K562 (cell line): ENCODE measurements at regions not wholly inside any gene's neighbourhood (a gene's known extent, or its start where the extent isn't known, plus 50 kb on each side); places are given as distances from the start of the nearest gene placed in this dataset.

ENCODE experiments used
- ATAC-seq: fragments of 200-7000 bp; cut with Tn5 transposase; 3 replicates; pipeline ENCODE4 v1.9.1; 2020; ENCODE audit warnings: moderate library complexity
- BruUV-seq: library from RNA; stranded (reverse); fragments of 400-500 nt; replicated peaks from 2 replicates; lab custom pipeline; 2021; lab: Mats Ljungman, UMichigan
- CTCF ChIA-PET: fragments of 300-600 bp; formaldehyde crosslinking; extraction: SDS; loops from one replicate; lab custom pipeline; 2021; ENCODE audit warnings: low intra/inter-chr PET ratio; lab: Yijun Ruan, JAX
- POLR2A ChIA-PET: fragments of 300-600, 350-650 bp; sonication (Branson Sonifier 250); formaldehyde crosslinking; extraction: SDS; loops from one replicate; lab custom pipeline; 2021; ENCODE audit warnings: antibody characterized with exemption, inconsistent platforms; lab: Yijun Ruan, JAX
- DNase-seq, 4 experiments: peaks; one replicate each; pipeline versions ENCODE4 v3.0.0 to v3.0.0-alpha.2; 2011 to 2018; ENCODE audit warnings: low spot score in 3 of 4, mixed read lengths in 3 of 4; ENCODE audit errors: extremely low read depth in 1 of 4
- FAIRE-seq: peaks from 2 replicates; lab custom pipeline; 2011; peaks lifted over from hg19 to GRCh38; lab: Jason Lieb, UNC
- H2AFZ ChIP-seq: 2 replicates; pipeline ENCODE4 v1.6.0; 2011; ENCODE audit warnings: low read depth, low read length, control low read depth, inconsistent platforms
- H3K27ac ChIP-seq: fragments of 200-600 bp; 3 replicates; pipeline ENCODE4 v1.8.0; 2011; ENCODE audit warnings: low read depth, mild to moderate bottlenecking, control low read depth, inconsistent platforms, low read length, moderate library complexity, mixed read lengths; ENCODE audit errors: extremely low read depth
- H3K27me3 ChIP-seq, 2 experiments: fragments of 300-600 bp in 1 of 2; 2 replicates in 1 of 2; 3 replicates in 1 of 2; pipeline versions ENCODE4 v1.6.0 to v1.8.0; 2011; ENCODE audit warnings: inconsistent platforms in 2 of 2, low read length in 2 of 2, mild to moderate bottlenecking in 1 of 2, mixed read lengths in 1 of 2, moderate library complexity in 1 of 2; ENCODE audit not compliant: control insufficient read depth in 2 of 2, insufficient read depth in 2 of 2
- H3K36me3 ChIP-seq: fragments of 300-600 bp; 3 replicates; pipeline ENCODE4 v1.8.0; 2011; ENCODE audit warnings: mild to moderate bottlenecking, low read length, inconsistent platforms; ENCODE audit not compliant: control insufficient read depth, insufficient read depth
- H3K4me1 ChIP-seq, 2 experiments: fragments of 200-600 bp in 1 of 2; replicated peaks in 1 of 2; 2 replicates in 1 of 2; 3 replicates in 1 of 2; pipeline versions ENCODE4 v1.5.1 to v1.8.0; 2011; ENCODE audit warnings: inconsistent platforms in 2 of 2, low read length in 2 of 2, mild to moderate bottlenecking in 1 of 2, mixed read lengths in 1 of 2, moderate library complexity in 1 of 2; ENCODE audit not compliant: control insufficient read depth in 2 of 2, insufficient read depth in 2 of 2
- H3K4me2 ChIP-seq: 2 replicates; pipeline ENCODE4 v1.6.1; 2011; ENCODE audit warnings: low read length, control low read depth, inconsistent platforms, mixed read lengths; ENCODE audit not compliant: insufficient read depth
- H3K4me3 ChIP-seq: fragments of 200-600 bp; sonication (generic), shearing (Covaris generic); 2 replicates; pipeline ENCODE4 v1.5.1; 2016; ENCODE audit warnings: control low read depth, inconsistent platforms
- H3K79me2 ChIP-seq: fragments of 200-600 bp; 3 replicates; pipeline ENCODE4 v1.8.0; 2011; ENCODE audit warnings: low read length, inconsistent platforms; ENCODE audit not compliant: control insufficient read depth, insufficient read depth
- H3K9ac ChIP-seq, 2 experiments: 2 replicates each; pipeline versions ENCODE4 v1.6.0 to v1.6.1; 2011; ENCODE audit warnings: low read depth in 2 of 2, low read length in 2 of 2, control low read depth in 1 of 2, inconsistent platforms in 1 of 2, mild to moderate bottlenecking in 1 of 2, mixed read lengths in 1 of 2; ENCODE audit not compliant: insufficient read depth in 1 of 2
- H3K9me1 ChIP-seq: one replicate; pipeline ENCODE4 v1.6.0; 2011; ENCODE audit warnings: inconsistent platforms, mild to moderate bottlenecking, low read length, moderate library complexity; ENCODE audit not compliant: control insufficient read depth, insufficient read depth
- H3K9me3 ChIP-seq: replicated peaks from 2 replicates; pipeline ENCODE4 v1.5.1; 2011; ENCODE audit warnings: low read depth, low read length, inconsistent platforms; ENCODE audit not compliant: control insufficient read depth, insufficient read depth
- H4K20me1 ChIP-seq: replicated peaks from 2 replicates; pipeline ENCODE4 v1.6.1; 2011; ENCODE audit warnings: low read length, inconsistent platforms, mixed read lengths; ENCODE audit not compliant: control insufficient read depth, insufficient read depth
- CLOCK ChIP-seq: fragments of 250-450 bp; sonication (Bioruptor Pico); IDR thresholded peaks from 2 replicates; pipeline ENCODE4 v1.4.0; 2020; ENCODE audit warnings: mild to moderate bottlenecking, moderate library complexity, borderline replicate concordance
- COPS2 ChIP-seq: fragments of 450-650 bp; conservative IDR thresholded peaks from 2 replicates; pipeline ENCODE4 v1.6.1; 2016; ENCODE audit warnings: mild to moderate bottlenecking, moderate library complexity
- ETS2 ChIP-seq: IDR thresholded peaks from 2 replicates; pipeline ENCODE4 v1.6.1; 2016; ENCODE audit warnings: borderline replicate concordance, missing genetic modification characterization, mild to moderate bottlenecking, moderate library complexity, missing compliant biosample characterization; ENCODE audit not compliant: poor library complexity, severe bottlenecking
- FOXK2 ChIP-seq, 2 experiments: fragments of 450-650 bp; IDR thresholded peaks in 1 of 2; conservative IDR thresholded peaks in 1 of 2; 2 replicates each; pipeline ENCODE4 v1.6.1; 2016; ENCODE audit warnings: low read depth in 2 of 2, mild to moderate bottlenecking in 1 of 2
- MAFF ChIP-seq: IDR thresholded peaks from 2 replicates; pipeline ENCODE4 v1.6.1; 2012; ENCODE audit warnings: low read length, improper control_type of control experiment
- MAX ChIP-seq: sonication (generic); formaldehyde crosslinking; IDR thresholded peaks from 2 replicates; pipeline ENCODE4 v1.9.0; 2022; ENCODE audit warnings: mild to moderate bottlenecking, missing genetic modification reagents
- PCBP2 ChIP-seq: fragments of 200-400 bp; formaldehyde crosslinking; IDR thresholded peaks from 2 replicates; pipeline ENCODE4 v1.6.1; 2018; ENCODE audit warnings: low read length, low read depth, mild to moderate bottlenecking, moderate library complexity; ENCODE audit not compliant: poor library complexity, severe bottlenecking
- PHF20 ChIP-seq: fragments of 450-650 bp; IDR thresholded peaks from 2 replicates; pipeline ENCODE4 v1.6.1; 2018; ENCODE audit not compliant: partially characterized antibody
- SRF ChIP-seq, 2 experiments: fragments of 250-450, 450-650 bp in 1 of 2; sonication (Bioruptor Pico) in 1 of 2; sonication (generic) in 1 of 2; formaldehyde crosslinking; IDR thresholded peaks; 2 replicates each; pipeline versions ENCODE4 v1.5.0 to v1.5.1; 2020 to 2022; ENCODE audit warnings: mild to moderate bottlenecking in 1 of 2, missing genetic modification reagents in 1 of 2
- ZNF24 ChIP-seq: fragments of 450-650 bp; IDR thresholded peaks from 2 replicates; pipeline ENCODE4 v1.6.1; 2016
- ZNF41 ChIP-seq: fragments of 250-450 bp; sonication (Bioruptor Pico); conservative IDR thresholded peaks from 2 replicates; pipeline ENCODE4 v1.4.0; 2020; ENCODE audit warnings: mild to moderate bottlenecking
- ZNF584 ChIP-seq: fragments of 200-800 bp; sonication (Bioruptor generic); IDR thresholded peaks from 2 replicates; pipeline ENCODE4 v1.6.1; 2016; ENCODE audit warnings: low read depth, mild to moderate bottlenecking, missing genetic modification characterization, missing compliant biosample characterization
- ZNF644 ChIP-seq: fragments of 200-800 bp; sonication (Bioruptor generic); IDR thresholded peaks from 2 replicates; pipeline ENCODE4 v1.6.1; 2016; ENCODE audit warnings: low read depth, missing genetic modification characterization, missing compliant biosample characterization
- ZNF707 ChIP-seq: fragments of 250-450 bp; sonication (Bioruptor Pico); conservative IDR thresholded peaks from 2 replicates; pipeline ENCODE4 v1.8.0; 2022; ENCODE audit warnings: inconsistent platforms, mild to moderate bottlenecking, moderate library complexity
- WGBS: fragments of 100-300 bp; shearing (Covaris generic); methylation state at CpG from one replicate; pipeline ENCODE4 v1.1.6; 2016; ENCODE audit warnings: low coverage, mixed read lengths; ENCODE audit not compliant: insufficient coverage; ENCODE audit errors: missing lambda C conversion rate; 5-methylcytosine and 5-hydroxymethylcytosine counted together
- in situ Hi-C: fragments of 300-500 bp; cut with MboI; formaldehyde crosslinking; loops from 4 replicates; pipeline ENCODE4 v1.15.0; 2018; ENCODE audit warnings: inconsistent platforms, mixed read lengths
- intact Hi-C: fragments of 100-400 bp; cut with micrococcal nuclease; formaldehyde crosslinking; loops from 2 replicates; pipeline ENCODE4 v1.14.2; 2022
- TF ChIP-seq, protein P1 (sequence below): fragments of 450-650 bp; conservative IDR thresholded peaks from 2 replicates; pipeline ENCODE4 v1.6.1; 2016; ENCODE audit warnings: missing genetic modification characterization, low read depth, mild to moderate bottlenecking, missing compliant biosample characterization, moderate library complexity
- TF ChIP-seq, protein P2 (sequence below): fragments of 450-650 bp; formaldehyde crosslinking; IDR thresholded peaks from 2 replicates; pipeline ENCODE4 v1.4.0; 2020; ENCODE audit warnings: mild to moderate bottlenecking

GRCh38 chr3:35071772-35072171, 567.6 kb upstream of the ARPP21 start:
- Histone ChIP-seq H3K4me1 (no peaks in the 10 kb centered on the region), H3K36me3 (no peaks in the 10 kb centered on the region), H3K9me1 (no peaks in the 10 kb centered on the region), H3K4me3 (no peak overlapping the region), H2AFZ (no peak overlapping the region), H4K20me1 (no peaks in the 10 kb centered on the region), H3K27ac (no peak overlapping the region), H3K9ac (no peak overlapping the region), H3K79me2 (no peaks in the 10 kb centered on the region), H3K9me3 (0 out of 2 replicates have a peak, but pooled peaks cover 2% of the 10 kb centered on the region), H3K4me2 (no peak overlapping the region), H3K27me3 (no peaks in the 10 kb centered on the region)
- in situ Hi-C loops (no loop called here), intact Hi-C loops (no loop called here)
- no TSS peak for BruUV-seq
- FAIRE-seq, result no peak
- CTCF ChIA-PET, result no interaction called here
- DNase-seq, result no peak
- WGBS, result 0% methylated on average over 1 of the region's 1 CpG
- ATAC-seq, result no peak
- POLR2A ChIA-PET, result no interaction called here
- TF ChIP-seq ZNF644 (tag) (no peak), CLOCK (CRISPR knock-in tag) (no peak), ZNF584 (CRISPR knock-in tag) (no peak), COPS2 (no peak), SRF (CRISPR knock-in tag; IDR thresholded peaks at IDR 0.05) (no peak), MAFF (no peak), MAX (CRISPR knock-in tag) (no peak), PCBP2 (no peak), FOXK2 (conservative IDR thresholded peaks at IDR 0.05 in 1 of 2, IDR thresholded peaks at IDR 0.05 in 1 of 2; ENCODE audit: low read depth in 2 of 2) (no peak), PHF20 (no peak), ZNF707 (CRISPR knock-in tag) (no peak), ZNF41 (CRISPR knock-in tag) (no peak), ETS2 (tag) (no peak), ZNF24 (no peak)
- TF ChIP-seq, protein P1, sequence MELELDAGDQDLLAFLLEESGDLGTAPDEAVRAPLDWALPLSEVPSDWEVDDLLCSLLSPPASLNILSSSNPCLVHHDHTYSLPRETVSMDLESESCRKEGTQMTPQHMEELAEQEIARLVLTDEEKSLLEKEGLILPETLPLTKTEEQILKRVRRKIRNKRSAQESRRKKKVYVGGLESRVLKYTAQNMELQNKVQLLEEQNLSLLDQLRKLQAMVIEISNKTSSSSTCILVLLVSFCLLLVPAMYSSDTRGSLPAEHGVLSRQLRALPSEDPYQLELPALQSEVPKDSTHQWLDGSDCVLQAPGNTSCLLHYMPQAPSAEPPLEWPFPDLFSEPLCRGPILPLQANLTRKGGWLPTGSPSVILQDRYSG (tag), result no peak
- TF ChIP-seq, protein P2, sequence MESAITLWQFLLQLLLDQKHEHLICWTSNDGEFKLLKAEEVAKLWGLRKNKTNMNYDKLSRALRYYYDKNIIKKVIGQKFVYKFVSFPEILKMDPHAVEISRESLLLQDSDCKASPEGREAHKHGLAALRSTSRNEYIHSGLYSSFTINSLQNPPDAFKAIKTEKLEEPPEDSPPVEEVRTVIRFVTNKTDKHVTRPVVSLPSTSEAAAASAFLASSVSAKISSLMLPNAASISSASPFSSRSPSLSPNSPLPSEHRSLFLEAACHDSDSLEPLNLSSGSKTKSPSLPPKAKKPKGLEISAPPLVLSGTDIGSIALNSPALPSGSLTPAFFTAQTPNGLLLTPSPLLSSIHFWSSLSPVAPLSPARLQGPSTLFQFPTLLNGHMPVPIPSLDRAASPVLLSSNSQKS (CRISPR knock-in tag), result no peak
